GM12878 (cell line): ENCODE measurements at regions not wholly inside any gene's neighbourhood (a gene's known extent, or its start where the extent isn't known, plus 50 kb on each side); places are given as distances from the start of the nearest gene placed in this dataset.

Experiments used
- ATAC-seq: fragments of 200-7000 bp; cut with Tn5 transposase; 3 replicates; pipeline ENCODE4 v1.9.1; 2020; ENCODE audit warnings: mild to moderate bottlenecking, moderate library complexity
- BruUV-seq: library from RNA; stranded (reverse); fragments of 400-500 nt; replicated peaks from 2 replicates; lab custom pipeline; 2021; lab: Mats Ljungman, UMichigan
- CTCF ChIA-PET: fragments of 300-600 bp; sonication (Branson Sonifier 250); formaldehyde crosslinking; extraction: SDS; loops from one replicate; lab custom pipeline; 2021; ENCODE audit warnings: inconsistent platforms; lab: Yijun Ruan, JAX
- POLR2A ChIA-PET: fragments of 350-600 bp; formaldehyde crosslinking; extraction: SDS; loops from one replicate; lab custom pipeline; 2021; ENCODE audit warnings: inconsistent platforms; lab: Charles Lee
- RAD21 ChIA-PET: fragments of 300-600 bp; sonication (Branson Sonifier 250); formaldehyde crosslinking; loops from one replicate; lab custom pipeline; 2023; ENCODE audit warnings: antibody characterized with exemption; ENCODE audit not compliant: unreplicated experiment; lab: Charles Lee
- SMC1A ChIA-PET: fragments of 300-600 bp; sonication (Branson Sonifier 250); formaldehyde crosslinking; loops from one replicate; lab custom pipeline; 2023; ENCODE audit not compliant: unreplicated experiment, uncharacterized antibody; lab: Charles Lee
- DNase-seq: peaks from one replicate; pipeline ENCODE4 v3.0.0-alpha.2; 2011; ENCODE audit warnings: low read depth, low spot score
- FAIRE-seq: peaks from 3 replicates; lab custom pipeline; 2011; peaks lifted over from hg19 to GRCh38; lab: Jason Lieb, UNC
- H2AFZ ChIP-seq: 2 replicates; pipeline ENCODE4 v1.6.0; 2011; ENCODE audit warnings: low read depth, low read length, control low read depth; ENCODE audit not compliant: control insufficient read depth
- H3K27ac ChIP-seq: 2 replicates; pipeline ENCODE4 v1.5.1; 2011; ENCODE audit warnings: control low read depth; ENCODE audit not compliant: control insufficient read depth, insufficient read depth
- H3K27me3 ChIP-seq, 2 experiments: replicated peaks in 1 of 2; 2 replicates each; pipeline versions ENCODE4 v1.6.0 to v1.6.1; 2011; ENCODE audit warnings: low read length in 1 of 2; ENCODE audit not compliant: control insufficient read depth in 2 of 2, insufficient read depth in 2 of 2
- H3K36me3 ChIP-seq, 2 experiments: 2 replicates each; pipeline ENCODE4 v1.5.1; 2011; ENCODE audit warnings: low read length in 1 of 2; ENCODE audit not compliant: control insufficient read depth in 2 of 2, insufficient read depth in 2 of 2
- H3K4me1 ChIP-seq: 2 replicates; pipeline ENCODE4 v1.6.1; 2011; ENCODE audit warnings: mild to moderate bottlenecking, low read length, moderate library complexity, mixed read lengths; ENCODE audit not compliant: control insufficient read depth, insufficient read depth
- H3K4me2 ChIP-seq: 2 replicates; pipeline ENCODE4 v1.6.0; 2011; ENCODE audit warnings: control low read depth; ENCODE audit not compliant: control insufficient read depth, insufficient read depth
- H3K4me3 ChIP-seq: fragments of 200-600 bp; sonication (generic); 2 replicates; pipeline ENCODE4 v1.5.1; 2016
- H3K79me2 ChIP-seq: 2 replicates; pipeline ENCODE4 v1.6.0; 2011; ENCODE audit warnings: low read length; ENCODE audit not compliant: control insufficient read depth, insufficient read depth
- H3K9ac ChIP-seq: 2 replicates; pipeline ENCODE4 v1.8.0; 2011; ENCODE audit warnings: low read length, control low read depth, mixed read lengths; ENCODE audit not compliant: control insufficient read depth, insufficient read depth
- H3K9me3 ChIP-seq: replicated peaks from 3 replicates; pipeline ENCODE4 v1.5.1; 2011; ENCODE audit warnings: mild to moderate bottlenecking, low read length; ENCODE audit not compliant: control insufficient read depth, insufficient read depth
- H4K20me1 ChIP-seq: 2 replicates; pipeline ENCODE4 v1.6.0; 2011; ENCODE audit not compliant: control insufficient read depth, insufficient read depth
- EGR1 ChIP-seq, 2 experiments: IDR thresholded peaks; 1 replicate in 1 of 2; 2 replicates in 1 of 2; pipeline ENCODE4 v1.6.1; 2011 to 2012; ENCODE audit warnings: low read depth in 2 of 2, low read length in 2 of 2, borderline replicate concordance in 1 of 2, mild to moderate bottlenecking in 1 of 2, moderate library complexity in 1 of 2
- ESRRA ChIP-seq: IDR thresholded peaks from 2 replicates; pipeline ENCODE4 v1.6.1; 2012; ENCODE audit warnings: mild to moderate bottlenecking, low read length, improper control_type of control experiment
- KDM1A ChIP-seq: fragments of 200-600 bp; sonication (generic); IDR thresholded peaks from 2 replicates; pipeline ENCODE4 v1.6.1; 2016; ENCODE audit warnings: borderline replicate concordance
- PAX5 ChIP-seq: IDR thresholded peaks from 2 replicates; pipeline ENCODE4 v1.6.1; 2011; ENCODE audit warnings: low read depth, low read length, borderline replicate concordance
- POLR2AphosphoS2 ChIP-seq: IDR thresholded peaks from 2 replicates; pipeline ENCODE4 v1.6.1; 2011; ENCODE audit warnings: low read depth, mild to moderate bottlenecking, low read length, improper control_type of control experiment, moderate library complexity
- SIN3A ChIP-seq: IDR thresholded peaks from 2 replicates; pipeline ENCODE4 v1.6.1; 2012; ENCODE audit warnings: low read depth, low read length, improper control_type of control experiment
- SMARCA5 ChIP-seq: fragments of 450-650 bp; IDR thresholded peaks from 2 replicates; pipeline ENCODE4 v1.6.1; 2017; ENCODE audit warnings: mild to moderate bottlenecking
- WGBS: methylation state at CpG from one replicate; pipeline ENCODE4 v1.1.6; 2016; ENCODE audit warnings: low lambda C conversion rate; ENCODE audit not compliant: insufficient replicate concordance, insufficient coverage; ENCODE audit errors: missing lambda C conversion rate; 5-methylcytosine and 5-hydroxymethylcytosine counted together
- in situ Hi-C: fragments of 300-500 bp; cut with MboI; formaldehyde crosslinking; loops from 9 replicates; pipeline ENCODE4 v1.14.3; 2018; ENCODE audit warnings: mixed read lengths
- intact Hi-C: fragments of 100-400 bp; cut with micrococcal nuclease; formaldehyde crosslinking; loops from one replicate; pipeline ENCODE4 v1.14.2; 2022; ENCODE audit not compliant: unreplicated experiment
- TF ChIP-seq, protein P1 (sequence below): IDR thresholded peaks from 2 replicates; pipeline ENCODE4 v1.6.1; 2012; ENCODE audit warnings: low read depth, low read length, improper control_type of control experiment
- TF ChIP-seq, protein P2 (sequence below): fragments of 450-650 bp; IDR thresholded peaks from 2 replicates; pipeline ENCODE4 v1.6.1; 2017; ENCODE audit warnings: low read depth, mild to moderate bottlenecking, moderate library complexity
- TF ChIP-seq, protein P3 (sequence below): fragments of 450-650 bp; IDR thresholded peaks from 2 replicates; pipeline ENCODE4 v1.6.1; 2016; ENCODE audit warnings: mild to moderate bottlenecking
- TF ChIP-seq, protein P4 (sequence below): fragments of 450-650 bp; IDR thresholded peaks from 2 replicates; pipeline ENCODE4 v1.6.1; 2017; ENCODE audit warnings: antibody characterized with exemption, mild to moderate bottlenecking, moderate library complexity
- TF ChIP-seq, protein P5 (sequence below): IDR thresholded peaks from 2 replicates; pipeline ENCODE4 v1.6.1; 2011; ENCODE audit warnings: low read depth, mild to moderate bottlenecking, low read length, moderate library complexity, borderline replicate concordance; ENCODE audit errors: extremely low read depth

DNA sequence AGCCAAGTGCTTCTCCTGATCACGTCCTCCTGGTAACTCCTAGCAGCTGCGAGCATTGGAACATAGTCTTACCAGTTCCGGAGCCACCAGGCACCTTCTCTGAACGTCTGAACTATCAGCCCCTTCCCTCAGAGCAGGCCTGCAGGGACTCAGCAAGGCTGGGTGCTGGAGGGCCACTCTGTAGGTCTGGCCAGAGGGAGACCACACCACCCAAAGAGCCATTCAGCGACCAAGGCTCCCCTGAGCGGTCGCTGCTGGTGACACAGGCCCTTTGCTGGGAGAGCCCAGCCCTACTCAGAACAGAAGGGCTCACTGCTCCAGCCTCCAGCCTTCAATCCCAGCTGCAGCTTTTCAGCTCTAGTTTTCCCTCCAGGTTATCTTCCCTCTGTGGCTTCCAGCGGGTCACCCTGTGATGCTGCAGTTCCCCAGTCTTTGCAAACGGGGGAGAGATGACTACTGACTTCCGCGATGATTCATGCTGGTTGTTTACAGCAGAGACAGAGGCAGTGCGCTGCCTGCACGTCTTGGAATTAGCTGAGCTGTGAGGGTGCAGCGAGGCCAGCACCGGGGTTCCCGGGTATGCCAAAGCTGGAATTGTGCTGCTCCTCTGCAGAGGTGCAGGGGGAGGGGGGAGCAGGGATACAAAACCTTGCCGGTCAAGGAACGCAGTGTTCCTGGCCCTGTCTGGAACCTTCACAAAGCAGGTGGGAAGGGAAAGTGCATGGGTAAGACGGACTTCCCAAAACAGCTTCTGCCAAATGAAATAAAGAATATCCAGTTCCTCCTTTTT, 161.4 kb downstream of the LY86 start (continued):
- TF ChIP-seq, protein P1, sequence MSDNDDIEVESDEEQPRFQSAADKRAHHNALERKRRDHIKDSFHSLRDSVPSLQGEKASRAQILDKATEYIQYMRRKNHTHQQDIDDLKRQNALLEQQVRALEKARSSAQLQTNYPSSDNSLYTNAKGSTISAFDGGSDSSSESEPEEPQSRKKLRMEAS = no peak
- TF ChIP-seq, protein P2, sequence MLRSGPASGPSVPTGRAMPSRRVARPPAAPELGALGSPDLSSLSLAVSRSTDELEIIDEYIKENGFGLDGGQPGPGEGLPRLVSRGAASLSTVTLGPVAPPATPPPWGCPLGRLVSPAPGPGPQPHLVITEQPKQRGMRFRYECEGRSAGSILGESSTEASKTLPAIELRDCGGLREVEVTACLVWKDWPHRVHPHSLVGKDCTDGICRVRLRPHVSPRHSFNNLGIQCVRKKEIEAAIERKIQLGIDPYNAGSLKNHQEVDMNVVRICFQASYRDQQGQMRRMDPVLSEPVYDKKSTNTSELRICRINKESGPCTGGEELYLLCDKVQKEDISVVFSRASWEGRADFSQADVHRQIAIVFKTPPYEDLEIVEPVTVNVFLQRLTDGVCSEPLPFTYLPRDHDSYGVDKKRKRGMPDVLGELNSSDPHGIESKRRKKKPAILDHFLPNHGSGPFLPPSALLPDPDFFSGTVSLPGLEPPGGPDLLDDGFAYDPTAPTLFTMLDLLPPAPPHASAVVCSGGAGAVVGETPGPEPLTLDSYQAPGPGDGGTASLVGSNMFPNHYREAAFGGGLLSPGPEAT = no peak
- no peak for TF ChIP-seq SIN3A

DNA sequence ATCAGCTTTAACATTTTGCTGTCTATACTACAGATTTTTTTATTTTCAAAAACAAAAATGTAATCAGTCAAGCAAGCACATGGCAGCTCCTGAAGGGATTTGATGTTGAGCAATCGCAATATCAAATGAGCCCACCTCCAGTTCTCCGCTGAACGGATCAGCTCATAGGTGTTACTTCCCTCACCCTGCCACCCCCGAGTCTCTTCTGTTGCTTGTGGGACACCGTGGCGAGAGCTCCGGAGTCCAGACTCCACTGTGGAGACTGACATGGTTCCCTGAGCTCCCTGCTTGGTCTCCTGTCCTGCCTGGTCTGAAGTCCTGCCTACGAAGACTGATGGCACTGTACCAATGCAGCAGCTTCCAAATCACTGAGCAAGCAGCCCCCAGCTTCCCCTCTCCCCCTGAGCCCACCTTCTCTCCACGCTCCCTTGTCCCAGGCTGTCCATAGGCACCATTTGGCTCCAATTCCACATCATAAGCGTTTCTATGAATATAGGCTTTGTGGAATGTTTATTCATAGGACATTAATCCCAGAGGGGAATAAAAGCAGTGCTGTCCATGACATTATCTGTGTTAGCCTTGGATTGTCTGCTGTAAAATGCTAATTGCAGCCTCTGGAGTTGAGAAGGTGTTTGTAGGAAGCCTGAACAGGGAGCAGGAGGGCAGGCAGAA, 162.2 kb downstream of the LY86 start:
- Histone ChIP-seq H4K20me1 (no peaks in the 10 kb centered on the region), H3K79me2 (no peaks in the 10 kb centered on the region), H3K9ac (no peak overlapping the region), H3K27ac (no peak overlapping the region), H3K4me2 (no peak overlapping the region), H3K9me3 (no peaks in the 10 kb centered on the region), H2AFZ (no peak overlapping the region), H3K4me1 (no peaks in the 10 kb centered on the region), H3K27me3 (no peaks in the 10 kb centered on the region), H3K36me3 (no peaks in the 10 kb centered on the region), H3K4me3 (no peak overlapping the region)
- intact Hi-C loops (no loop called here), in situ Hi-C loops (no loop called here)
- no peak for ATAC-seq
- POLR2A ChIA-PET = no interaction called here
- SMC1A ChIA-PET = interaction anchor here (0.9 to 1.5 kb wide), 3 partner anchors 10 to 28 kb away, joined by 3 read pairs; no protein-coding TSS in a partner anchor
- WGBS = 51% methylated on average over 10 of the region's 10 CpGs
- RAD21 ChIA-PET = interaction anchor here (1.0 kb wide), 1 partner anchor 49 kb away, joined by 3 read pairs; no protein-coding TSS in a partner anchor
- no TSS peak for BruUV-seq
- CTCF ChIA-PET = interaction anchor here (0.8 to 2.7 kb wide), 4 partner anchors 8 to 157 kb away, joined by 3 to 11 read pairs (median 4); no protein-coding TSS in a partner anchor
- no peak for FAIRE-seq
- DNase-seq = no peak
- TF ChIP-seq, protein P3, sequence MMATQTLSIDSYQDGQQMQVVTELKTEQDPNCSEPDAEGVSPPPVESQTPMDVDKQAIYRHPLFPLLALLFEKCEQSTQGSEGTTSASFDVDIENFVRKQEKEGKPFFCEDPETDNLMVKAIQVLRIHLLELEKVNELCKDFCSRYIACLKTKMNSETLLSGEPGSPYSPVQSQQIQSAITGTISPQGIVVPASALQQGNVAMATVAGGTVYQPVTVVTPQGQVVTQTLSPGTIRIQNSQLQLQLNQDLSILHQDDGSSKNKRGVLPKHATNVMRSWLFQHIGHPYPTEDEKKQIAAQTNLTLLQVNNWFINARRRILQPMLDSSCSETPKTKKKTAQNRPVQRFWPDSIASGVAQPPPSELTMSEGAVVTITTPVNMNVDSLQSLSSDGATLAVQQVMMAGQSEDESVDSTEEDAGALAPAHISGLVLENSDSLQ = no peak
- TF ChIP-seq SMARCA5 (no peak), ESRRA (no peak), EGR1 (IDR thresholded peaks at IDR 0.05; ENCODE audit: borderline replicate concordance in 1 of 2, low read depth in 2 of 2, low read length in 2 of 2) (no peak), KDM1A (no peak), PAX5 (no peak), POLR2AphosphoS2 (no peak)
- TF ChIP-seq, protein P4, sequence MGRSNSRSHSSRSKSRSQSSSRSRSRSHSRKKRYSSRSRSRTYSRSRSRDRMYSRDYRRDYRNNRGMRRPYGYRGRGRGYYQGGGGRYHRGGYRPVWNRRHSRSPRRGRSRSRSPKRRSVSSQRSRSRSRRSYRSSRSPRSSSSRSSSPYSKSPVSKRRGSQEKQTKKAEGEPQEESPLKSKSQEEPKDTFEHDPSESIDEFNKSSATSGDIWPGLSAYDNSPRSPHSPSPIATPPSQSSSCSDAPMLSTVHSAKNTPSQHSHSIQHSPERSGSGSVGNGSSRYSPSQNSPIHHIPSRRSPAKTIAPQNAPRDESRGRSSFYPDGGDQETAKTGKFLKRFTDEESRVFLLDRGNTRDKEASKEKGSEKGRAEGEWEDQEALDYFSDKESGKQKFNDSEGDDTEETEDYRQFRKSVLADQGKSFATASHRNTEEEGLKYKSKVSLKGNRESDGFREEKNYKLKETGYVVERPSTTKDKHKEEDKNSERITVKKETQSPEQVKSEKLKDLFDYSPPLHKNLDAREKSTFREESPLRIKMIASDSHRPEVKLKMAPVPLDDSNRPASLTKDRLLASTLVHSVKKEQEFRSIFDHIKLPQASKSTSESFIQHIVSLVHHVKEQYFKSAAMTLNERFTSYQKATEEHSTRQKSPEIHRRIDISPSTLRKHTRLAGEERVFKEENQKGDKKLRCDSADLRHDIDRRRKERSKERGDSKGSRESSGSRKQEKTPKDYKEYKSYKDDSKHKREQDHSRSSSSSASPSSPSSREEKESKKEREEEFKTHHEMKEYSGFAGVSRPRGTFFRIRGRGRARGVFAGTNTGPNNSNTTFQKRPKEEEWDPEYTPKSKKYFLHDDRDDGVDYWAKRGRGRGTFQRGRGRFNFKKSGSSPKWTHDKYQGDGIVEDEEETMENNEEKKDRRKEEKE = no peak
- TF ChIP-seq, protein P5, sequence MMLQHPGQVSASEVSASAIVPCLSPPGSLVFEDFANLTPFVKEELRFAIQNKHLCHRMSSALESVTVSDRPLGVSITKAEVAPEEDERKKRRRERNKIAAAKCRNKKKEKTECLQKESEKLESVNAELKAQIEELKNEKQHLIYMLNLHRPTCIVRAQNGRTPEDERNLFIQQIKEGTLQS = no peak
